NT2/D1 (cell line): ENCODE measurements at regions not wholly inside any gene's neighbourhood (a gene's known extent, or its start where the extent isn't known, plus 50 kb on each side); places are given as distances from the start of the nearest gene placed in this dataset.
A peak's percentile ranks its signal among the peaks of the same experiment; 100 is the strongest.

Source experiments
- DNase-seq: peaks from one replicate; pipeline ENCODE4 v3.0.0-alpha.2; 2011; ENCODE audit warnings: low read depth, low spot score
- H3K27me3 ChIP-seq: 2 replicates; pipeline ENCODE4 v1.6.0; 2011; ENCODE audit warnings: mild to moderate bottlenecking; ENCODE audit not compliant: insufficient read length, insufficient read depth
- H3K36me3 ChIP-seq: 2 replicates; pipeline ENCODE4 v1.6.1; 2011; ENCODE audit warnings: mild to moderate bottlenecking, low read length, mixed read lengths; ENCODE audit not compliant: insufficient read depth, insufficient read length
- H3K4me1 ChIP-seq: 2 replicates; pipeline ENCODE4 v1.5.1; 2011; ENCODE audit not compliant: insufficient read depth, insufficient read length
- H3K4me3 ChIP-seq: 2 replicates; pipeline ENCODE4 v1.5.1; 2011; ENCODE audit warnings: low read depth; ENCODE audit not compliant: insufficient read length
- H3K9ac ChIP-seq: 2 replicates; pipeline ENCODE4 v1.6.0; 2011; ENCODE audit warnings: low read depth; ENCODE audit not compliant: insufficient read length
- H3K9me3 ChIP-seq: 2 replicates; pipeline ENCODE4 v1.5.1; 2011; ENCODE audit warnings: mild to moderate bottlenecking, low read length; ENCODE audit not compliant: insufficient read depth
- SUZ12 ChIP-seq: IDR thresholded peaks from 2 replicates; pipeline ENCODE4 v1.6.1; 2011; ENCODE audit not compliant: insufficient read length, insufficient read depth; ENCODE audit errors: extremely low read depth
- YY1 ChIP-seq: IDR thresholded peaks from 2 replicates; pipeline ENCODE4 v1.6.1; 2011; ENCODE audit not compliant: insufficient read length, insufficient read depth
- ZNF274 ChIP-seq: IDR thresholded peaks from 2 replicates; pipeline ENCODE4 v1.6.1; 2011; ENCODE audit warnings: mild to moderate bottlenecking, low read depth, low read length

GRCh38 chr3:168540726-168541125 lies 445.0 kb upstream of the GOLIM4 start:
- no peak overlapping the region for H3K9ac ChIP-seq
- TF ChIP-seq SUZ12 (no peak), YY1 (no peak), ZNF274 (no peak)
- no peaks in the 10 kb centered on the region for H3K27me3 ChIP-seq
- no peaks in the 10 kb centered on the region for H3K9me3 ChIP-seq
- no peak overlapping the region for H3K4me3 ChIP-seq
- no peaks in the 10 kb centered on the region for H3K4me1 ChIP-seq
- no peaks in the 10 kb centered on the region for H3K36me3 ChIP-seq
- no peak for DNase-seq

GRCh38 chr3:168539909-168540308 lies 444.2 kb upstream of the GOLIM4 start:
- Histone ChIP-seq H3K9me3 (no peaks in the 10 kb centered on the region), H3K27me3 (no peaks in the 10 kb centered on the region), H3K4me1 (no peaks in the 10 kb centered on the region), H3K4me3 (no peak overlapping the region), H3K9ac (no peak overlapping the region), H3K36me3 (no peaks in the 10 kb centered on the region)
- no peak for DNase-seq
- TF ChIP-seq SUZ12 = no peak
- TF ChIP-seq YY1 = no peak
- TF ChIP-seq ZNF274 = no peak

GRCh38 chr3:168534761-168535160 lies 439.0 kb upstream of the GOLIM4 start:
- Histone ChIP-seq H3K4me1 (no peaks in the 10 kb centered on the region), H3K9me3 (no peaks in the 10 kb centered on the region), H3K9ac (no peak overlapping the region), H3K4me3 (no peak overlapping the region), H3K27me3 (no peaks in the 10 kb centered on the region), H3K36me3 (no peaks in the 10 kb centered on the region)
- TF ChIP-seq ZNF274 = no peak
- no peak for TF ChIP-seq YY1
- TF ChIP-seq SUZ12 = no peak
- no peak for DNase-seq

- no peak overlapping the region for H3K4me3 ChIP-seq
- no peaks in the 10 kb centered on the region for H3K36me3 ChIP-seq
- TF ChIP-seq ZNF274 = no peak
- TF ChIP-seq YY1 = no peak
- no peak for TF ChIP-seq SUZ12
- H3K9ac ChIP-seq = no peak overlapping the region
- no peak for DNase-seq
- no peaks in the 10 kb centered on the region for H3K9me3 ChIP-seq
- H3K4me1 ChIP-seq = no peaks in the 10 kb centered on the region
- no peaks in the 10 kb centered on the region for H3K27me3 ChIP-seq
These were observed 437.9 kb upstream of the GOLIM4 start for GRCh38 chr3:168533600-168533999.

- Histone ChIP-seq H3K4me1 (no peaks in the 10 kb centered on the region), H3K27me3 (no peaks in the 10 kb centered on the region), H3K9me3 (no peaks in the 10 kb centered on the region), H3K36me3 (no peaks in the 10 kb centered on the region), H3K4me3 (no peak overlapping the region), H3K9ac (no peak overlapping the region)
- no peak for TF ChIP-seq SUZ12
- TF ChIP-seq ZNF274 = no peak
- no peak for TF ChIP-seq YY1
- peak; percentile 44 for DNase-seq
These were observed 436.4 kb upstream of the GOLIM4 start for GRCh38 chr3:168532135-168532534.

- Histone ChIP-seq H3K36me3 (no peaks in the 10 kb centered on the region), H3K4me1 (no peaks in the 10 kb centered on the region), H3K9ac (no peak overlapping the region), H3K9me3 (no peaks in the 10 kb centered on the region), H3K4me3 (no peak overlapping the region), H3K27me3 (no peaks in the 10 kb centered on the region)
- peak; percentile 27 for DNase-seq
- no peak for TF ChIP-seq YY1
- no peak for TF ChIP-seq ZNF274
- no peak for TF ChIP-seq SUZ12
These were observed 435.4 kb upstream of the GOLIM4 start for GRCh38 chr3:168531116-168531515.

GRCh38 chr3:168524129-168524528 lies 428.4 kb upstream of the GOLIM4 start:
- Histone ChIP-seq H3K36me3 (no peaks in the 10 kb centered on the region), H3K4me1 (no peaks in the 10 kb centered on the region), H3K9ac (no peak overlapping the region), H3K9me3 (no peaks in the 10 kb centered on the region), H3K4me3 (no peak overlapping the region), H3K27me3 (no peaks in the 10 kb centered on the region)
- DNase-seq = no peak
- no peak for TF ChIP-seq ZNF274
- no peak for TF ChIP-seq YY1
- no peak for TF ChIP-seq SUZ12
